GM13976 (cell line): ENCODE measurements at regions not wholly inside any gene's neighbourhood (a gene's known extent, or its start where the extent isn't known, plus 50 kb on each side); places are given as distances from the start of the nearest gene placed in this dataset.

ENCODE experiments used
- DNase-seq: peaks from one replicate; pipeline ENCODE4 v3.0.0; 2012; ENCODE audit warnings: low spot score
- in situ Hi-C: fragments of 300-500 bp; cut with MboI; formaldehyde crosslinking; loops from one replicate; pipeline ENCODE4 v1.12.0; 2022; ENCODE audit warnings: low sequenced_read_pairs, mixed read lengths, inconsistent platforms; ENCODE audit not compliant: unreplicated experiment
- TF ChIP-seq, protein P1 (sequence below): IDR thresholded peaks from 2 replicates; pipeline ENCODE4 v1.5.1; 2012; ENCODE audit warnings: borderline replicate concordance, mild to moderate bottlenecking; ENCODE audit not compliant: insufficient read depth; ENCODE audit errors: extremely low read depth, missing control alignments, control extremely low read depth

GRCh38 chr4:1470816-1471442 is 64.7 kb upstream of the NKX1-1 start:
- in situ Hi-C loops, result no loop called here
- no peak for DNase-seq

GRCh38 chr4:1470393-1470670 is 64.1 kb upstream of the NKX1-1 start:
- in situ Hi-C loops, result no loop called here
- TF ChIP-seq, protein P1, sequence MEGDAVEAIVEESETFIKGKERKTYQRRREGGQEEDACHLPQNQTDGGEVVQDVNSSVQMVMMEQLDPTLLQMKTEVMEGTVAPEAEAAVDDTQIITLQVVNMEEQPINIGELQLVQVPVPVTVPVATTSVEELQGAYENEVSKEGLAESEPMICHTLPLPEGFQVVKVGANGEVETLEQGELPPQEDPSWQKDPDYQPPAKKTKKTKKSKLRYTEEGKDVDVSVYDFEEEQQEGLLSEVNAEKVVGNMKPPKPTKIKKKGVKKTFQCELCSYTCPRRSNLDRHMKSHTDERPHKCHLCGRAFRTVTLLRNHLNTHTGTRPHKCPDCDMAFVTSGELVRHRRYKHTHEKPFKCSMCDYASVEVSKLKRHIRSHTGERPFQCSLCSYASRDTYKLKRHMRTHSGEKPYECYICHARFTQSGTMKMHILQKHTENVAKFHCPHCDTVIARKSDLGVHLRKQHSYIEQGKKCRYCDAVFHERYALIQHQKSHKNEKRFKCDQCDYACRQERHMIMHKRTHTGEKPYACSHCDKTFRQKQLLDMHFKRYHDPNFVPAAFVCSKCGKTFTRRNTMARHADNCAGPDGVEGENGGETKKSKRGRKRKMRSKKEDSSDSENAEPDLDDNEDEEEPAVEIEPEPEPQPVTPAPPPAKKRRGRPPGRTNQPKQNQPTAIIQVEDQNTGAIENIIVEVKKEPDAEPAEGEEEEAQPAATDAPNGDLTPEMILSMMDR, result no peak
- no peak for DNase-seq

More at GRCh38 chr4:1470816-1471442, 64.7 kb upstream of the NKX1-1 start:
- TF ChIP-seq, protein P1, result no peak

- no peak for DNase-seq
- in situ Hi-C loops, result no loop called here
- TF ChIP-seq, protein P1, result no peak
Observed at GRCh38 chr4:1469607-1470392, 63.6 kb upstream of the NKX1-1 start.

GRCh38 chr4:1469043-1469442 is 62.8 kb upstream of the NKX1-1 start:
- in situ Hi-C loops, result no loop called here
- DNase-seq, result no peak
- TF ChIP-seq, protein P1, result no peak

GRCh38 chr4:1467581-1468458 is 61.6 kb upstream of the NKX1-1 start:
- in situ Hi-C loops, result no loop called here

GRCh38 chr4:1466863-1467165 is 60.6 kb upstream of the NKX1-1 start:
- no peak for DNase-seq
- TF ChIP-seq, protein P1, result no peak
- in situ Hi-C loops, result no loop called here

More at GRCh38 chr4:1467581-1468458, 61.6 kb upstream of the NKX1-1 start:
- DNase-seq, result no peak
- TF ChIP-seq, protein P1, result no peak
